MM.1S (cell line): ENCODE measurements at regions not wholly inside any gene's neighbourhood (a gene's known extent, or its start where the extent isn't known, plus 50 kb on each side); places are given as distances from the start of the nearest gene placed in this dataset.

ENCODE experiments used
- DNase-seq: peaks from one replicate; pipeline ENCODE4 v3.0.0-alpha.2; 2015
- H2AFZ ChIP-seq: fragments of 300-600 bp; sonication (generic); 2 replicates; pipeline ENCODE4 v1.6.0; 2016; ENCODE audit warnings: antibody characterized with exemption, low read length
- H3F3A ChIP-seq: fragments of 300-600 bp; sonication (generic); 2 replicates; pipeline ENCODE4 v1.6.1; 2016; ENCODE audit warnings: mild to moderate bottlenecking, antibody characterized with exemption, low read length, moderate library complexity, mixed read lengths; ENCODE audit not compliant: insufficient read depth
- H3K27ac ChIP-seq: fragments of 300-600 bp; sonication (generic); 2 replicates; pipeline ENCODE4 v1.5.1; 2016; ENCODE audit warnings: mild to moderate bottlenecking, low read length
- H3K27me3 ChIP-seq: fragments of 300-600 bp; sonication (generic); replicated peaks from 2 replicates; pipeline ENCODE4 v1.6.0; 2016; ENCODE audit warnings: low read length; ENCODE audit not compliant: insufficient read depth
- H3K36me3 ChIP-seq: fragments of 300-600 bp; sonication (generic); replicated peaks from 2 replicates; pipeline ENCODE4 v1.6.1; 2016; ENCODE audit warnings: mild to moderate bottlenecking, low read length, mixed read lengths; ENCODE audit not compliant: insufficient read depth
- H3K4me1 ChIP-seq: fragments of 300-600 bp; sonication (generic); 2 replicates; pipeline ENCODE4 v1.6.1; 2016; ENCODE audit warnings: low read length, mixed read lengths
- H3K4me2 ChIP-seq: fragments of 300-600 bp; sonication (generic); 2 replicates; pipeline ENCODE4 v1.6.0; 2016; ENCODE audit warnings: low read depth, low read length
- H3K4me3 ChIP-seq: fragments of 300-600 bp; sonication (generic); 2 replicates; pipeline ENCODE4 v1.5.1; 2016; ENCODE audit warnings: low read length, mixed read lengths
- H3K79me2 ChIP-seq: fragments of 300-600 bp; sonication (generic); 2 replicates; pipeline ENCODE4 v1.6.1; 2016; ENCODE audit warnings: mixed run types, low read length, mixed read lengths
- H3K9ac ChIP-seq: fragments of 300-600 bp; sonication (generic); 2 replicates; pipeline ENCODE4 v1.6.1; 2016; ENCODE audit warnings: low read length, mixed read lengths
- H3K9me2 ChIP-seq: fragments of 300-600 bp; sonication (generic); replicated peaks from 2 replicates; pipeline ENCODE4 v1.6.1; 2016; ENCODE audit warnings: mild to moderate bottlenecking, low read length, mixed read lengths; ENCODE audit not compliant: insufficient read depth
- H3K9me3 ChIP-seq: fragments of 300-600 bp; sonication (generic); replicated peaks from 2 replicates; pipeline ENCODE4 v1.6.1; 2016; ENCODE audit warnings: mild to moderate bottlenecking, low read length, mixed read lengths; ENCODE audit not compliant: insufficient read depth
- H4K20me1 ChIP-seq: fragments of 300-600 bp; sonication (generic); 2 replicates; pipeline ENCODE4 v1.6.1; 2016; ENCODE audit warnings: mild to moderate bottlenecking, low read length, moderate library complexity, mixed read lengths; ENCODE audit not compliant: insufficient read depth
- CTCF ChIP-seq: fragments of 300-600 bp; sonication (generic); IDR thresholded peaks from 2 replicates; pipeline ENCODE4 v1.5.1; 2016; ENCODE audit warnings: antibody characterized with exemption, low read length, mixed read lengths
- EZH2 ChIP-seq: fragments of 300-600 bp; sonication (generic); optimal IDR thresholded peaks from 2 replicates; pipeline ENCODE3; 2017; ENCODE audit warnings: low read depth, mild to moderate bottlenecking, antibody characterized with exemption, low read length, mixed read lengths
- EZH2phosphoT487 ChIP-seq: fragments of 300-600 bp; sonication (generic); IDR thresholded peaks from 2 replicates; pipeline ENCODE4 v1.6.1; 2018; ENCODE audit warnings: antibody characterized with exemption, low read length

- Histone ChIP-seq H3K4me1 (no peaks in the 10 kb centered on the region), H3K4me2 (no peak overlapping the region), H4K20me1 (no peaks in the 10 kb centered on the region), H3K79me2 (no peaks in the 10 kb centered on the region), H3K9me2 (no peaks in the 10 kb centered on the region), H2AFZ (no peak overlapping the region), H3K4me3 (no peak overlapping the region), H3K9me3 (no peaks in the 10 kb centered on the region), H3K27ac (no peak overlapping the region), H3K27me3 (no peaks in the 10 kb centered on the region), H3F3A (no peaks in the 10 kb centered on the region), H3K9ac (no peak overlapping the region), H3K36me3 (no peaks in the 10 kb centered on the region)
- no peak for TF ChIP-seq CTCF
- TF ChIP-seq EZH2, result no peak
- no peak for TF ChIP-seq EZH2phosphoT487
- DNase-seq, result no peak
These were observed 217.8 kb upstream of the IRX3 start for GRCh38 chr16:54504372-54504771.

- H4K20me1 ChIP-seq, result no peaks in the 10 kb centered on the region
- no peak for TF ChIP-seq EZH2
- H3K36me3 ChIP-seq, result no peaks in the 10 kb centered on the region
- no peaks in the 10 kb centered on the region for H3K27me3 ChIP-seq
- H3K9me3 ChIP-seq, result no peaks in the 10 kb centered on the region
- no peaks in the 10 kb centered on the region for H3K9me2 ChIP-seq
- H3F3A ChIP-seq, result no peaks in the 10 kb centered on the region
- no peak overlapping the region for H3K27ac ChIP-seq
- no peak overlapping the region for H3K4me2 ChIP-seq
- no peak for DNase-seq
- no peak overlapping the region for H3K4me3 ChIP-seq
- H2AFZ ChIP-seq, result no peak overlapping the region
- no peaks in the 10 kb centered on the region for H3K4me1 ChIP-seq
- no peaks in the 10 kb centered on the region for H3K79me2 ChIP-seq
- H3K9ac ChIP-seq, result no peak overlapping the region
These were observed 217.3 kb upstream of the IRX3 start for GRCh38 chr16:54503856-54504219.

GRCh38 chr16:54503011-54503855 is 216.6 kb upstream of the IRX3 start:
- Histone ChIP-seq H3K4me2 (no peak overlapping the region), H3K36me3 (no peaks in the 10 kb centered on the region), H3F3A (no peaks in the 10 kb centered on the region), H2AFZ (no peak overlapping the region), H3K4me1 (no peaks in the 10 kb centered on the region), H3K9ac (no peak overlapping the region), H3K9me3 (no peaks in the 10 kb centered on the region), H3K27ac (no peak overlapping the region), H4K20me1 (no peaks in the 10 kb centered on the region), H3K9me2 (no peaks in the 10 kb centered on the region), H3K27me3 (no peaks in the 10 kb centered on the region), H3K79me2 (no peaks in the 10 kb centered on the region), H3K4me3 (no peak overlapping the region)
- no peak for TF ChIP-seq EZH2
- no peak for TF ChIP-seq CTCF
- TF ChIP-seq EZH2phosphoT487, result no peak
- DNase-seq, result no peak

- H2AFZ ChIP-seq, result no peak overlapping the region
- no peaks in the 10 kb centered on the region for H3K36me3 ChIP-seq
- no peak overlapping the region for H3K4me2 ChIP-seq
- H3K9me2 ChIP-seq, result no peaks in the 10 kb centered on the region
- TF ChIP-seq EZH2, result no peak
- no peak for TF ChIP-seq EZH2phosphoT487
- H4K20me1 ChIP-seq, result no peaks in the 10 kb centered on the region
- H3K4me1 ChIP-seq, result no peaks in the 10 kb centered on the region
- H3K27me3 ChIP-seq, result no peaks in the 10 kb centered on the region
- H3K4me3 ChIP-seq, result no peak overlapping the region
- no peak for DNase-seq
- no peaks in the 10 kb centered on the region for H3K9me3 ChIP-seq
- no peak overlapping the region for H3K9ac ChIP-seq
- H3F3A ChIP-seq, result no peaks in the 10 kb centered on the region
- H3K27ac ChIP-seq, result no peak overlapping the region
- no peaks in the 10 kb centered on the region for H3K79me2 ChIP-seq
These were observed 215.2 kb upstream of the IRX3 start for GRCh38 chr16:54501797-54502196.
